ENCODE measurements at regions not wholly inside any gene's neighbourhood (a gene's known extent, or its start where the extent isn't known, plus 50 kb on each side); places are given as distances from the start of the nearest gene placed in this dataset.

DNA sequence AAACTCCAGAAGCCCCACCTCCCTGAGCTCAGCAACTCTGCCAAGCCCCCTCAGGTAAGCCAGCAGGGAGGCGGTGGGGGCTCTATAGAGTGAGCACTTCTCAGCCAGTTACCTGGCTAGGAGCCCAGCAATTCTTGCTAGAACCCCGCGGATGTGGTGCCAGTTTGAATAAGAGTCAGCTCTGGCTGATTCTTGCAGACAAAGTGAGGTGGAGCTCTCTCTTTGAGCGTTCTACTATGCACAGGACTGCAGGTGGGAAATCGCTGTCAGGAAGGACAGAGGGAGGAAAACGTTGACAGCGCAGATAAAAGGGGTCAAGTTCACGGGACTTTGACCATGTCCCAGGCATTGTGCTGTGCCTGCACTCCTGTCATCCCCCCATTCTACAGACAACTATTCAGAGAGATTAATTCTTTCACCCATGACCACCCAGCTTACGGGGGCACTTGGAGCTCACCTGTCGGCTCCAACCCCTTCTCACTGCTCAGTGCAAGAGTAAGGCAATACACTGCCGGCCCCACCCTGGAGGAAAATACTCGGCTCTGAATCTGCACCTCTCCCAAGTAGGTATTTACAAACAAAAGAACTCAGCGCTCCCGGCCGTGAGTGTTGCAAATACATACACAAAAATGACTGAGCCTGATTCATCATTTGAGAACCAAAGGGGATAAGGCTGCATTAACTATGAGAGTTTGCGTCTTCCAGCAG is 92.9 kb downstream of the ANKRD60 start:
- 10 to 21% (median 14%) methylated on average over 16 of the region's 16 CpGs for WGBS, 3 donors
- Histone ChIP-seq H3K4me1 (ENCODE audit: control insufficient read depth in 3 of 3, insufficient read depth in 2 of 3, low read depth in 1 of 3, low read length in 2 of 3) (peaks cover 0 to 7% (median 0%) of the 10 kb centered on the region in 3 donors), H3K27me3 (ENCODE audit: control insufficient read depth in 3 of 3, insufficient read depth in 3 of 3, low read length in 3 of 3) (peaks cover 0 to 13% (median 0%) of the 10 kb centered on the region in 3 donors), H3K4me3 (ENCODE audit: low read depth in 1 of 3, low read length in 3 of 3) (no peak overlapping the region), H3K9me3 (ENCODE audit: control insufficient read depth in 2 of 2, insufficient read depth in 1 of 2, low read depth in 1 of 2, low read length in 1 of 2) (no peaks in the 10 kb centered on the region), H3K27ac (ENCODE audit: low read depth in 1 of 3, low read length in 2 of 3) (no peak overlapping the region), H3K36me3 (ENCODE audit: control insufficient read depth in 3 of 3, insufficient read depth in 2 of 3, low read depth in 1 of 3, low read length in 3 of 3) (no peaks in the 10 kb centered on the region)
- peak in 1 of 2 donors; percentile 9 for DNase-seq
- FAIRE-seq: no peak

DNA sequence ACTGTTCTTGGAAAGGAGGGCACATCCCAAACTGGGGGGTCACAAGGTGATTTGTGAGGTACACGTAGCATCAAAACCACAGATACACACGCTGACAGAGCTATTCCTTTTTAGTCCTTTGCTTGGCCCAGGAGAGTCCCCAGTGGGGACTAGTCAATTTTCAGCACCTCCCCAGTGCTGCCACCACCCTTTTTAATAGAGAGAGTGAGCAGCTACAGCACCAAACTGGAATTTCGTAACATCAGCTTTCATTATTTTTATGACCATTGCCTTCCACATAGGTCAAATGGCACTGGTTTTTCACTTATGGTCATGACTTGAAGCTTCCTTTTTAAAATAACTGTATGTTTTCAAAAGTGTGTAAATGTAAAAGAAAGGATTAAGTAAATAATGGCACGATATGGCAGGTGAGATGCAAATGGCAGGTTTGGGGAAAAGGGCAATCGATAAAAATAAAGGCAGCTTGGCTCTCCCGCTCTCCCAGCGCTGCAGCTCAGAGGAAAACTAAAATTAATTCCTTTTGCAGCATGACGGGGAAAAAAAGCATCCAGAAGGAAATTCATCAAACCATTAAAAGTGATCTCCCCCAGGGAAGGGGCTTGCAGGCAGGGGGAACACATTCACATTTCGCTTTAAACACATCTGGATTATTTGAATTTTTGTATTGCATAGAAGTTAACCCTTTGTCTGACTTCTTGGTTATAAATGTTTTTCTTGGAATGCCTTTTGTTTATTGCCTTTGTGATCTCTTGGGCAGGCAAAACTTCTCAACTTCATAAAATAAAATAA is 95.2 kb downstream of the ANKRD60 start:
- FAIRE-seq (no peak), DNase-seq (no peak)
- H3K4me1 ChIP-seq (ENCODE audit: control insufficient read depth in 3 of 3, insufficient read depth in 2 of 3, low read depth in 1 of 3, low read length in 2 of 3): peaks cover 0 to 7% (median 0%) of the 10 kb centered on the region in 3 donors
- H3K4me3 ChIP-seq (ENCODE audit: low read depth in 1 of 3, low read length in 3 of 3): no peak overlapping the region
- H3K27ac ChIP-seq (ENCODE audit: low read depth in 1 of 3, low read length in 2 of 3): no peak overlapping the region
- H3K36me3 ChIP-seq (ENCODE audit: control insufficient read depth in 3 of 3, insufficient read depth in 2 of 3, low read depth in 1 of 3, low read length in 3 of 3): no peaks in the 10 kb centered on the region
- no peaks in the 10 kb centered on the region for H3K9me3 ChIP-seq (ENCODE audit: control insufficient read depth in 2 of 2, insufficient read depth in 1 of 2, low read depth in 1 of 2, low read length in 1 of 2)
- WGBS, 3 donors: 69 to 73% (median 71%) methylated on average over 9 of the region's 9 CpGs
- peaks cover 0 to 17% (median 0%) of the 10 kb centered on the region in 3 donors for H3K27me3 ChIP-seq (ENCODE audit: control insufficient read depth in 3 of 3, insufficient read depth in 3 of 3, low read length in 3 of 3)

DNA sequence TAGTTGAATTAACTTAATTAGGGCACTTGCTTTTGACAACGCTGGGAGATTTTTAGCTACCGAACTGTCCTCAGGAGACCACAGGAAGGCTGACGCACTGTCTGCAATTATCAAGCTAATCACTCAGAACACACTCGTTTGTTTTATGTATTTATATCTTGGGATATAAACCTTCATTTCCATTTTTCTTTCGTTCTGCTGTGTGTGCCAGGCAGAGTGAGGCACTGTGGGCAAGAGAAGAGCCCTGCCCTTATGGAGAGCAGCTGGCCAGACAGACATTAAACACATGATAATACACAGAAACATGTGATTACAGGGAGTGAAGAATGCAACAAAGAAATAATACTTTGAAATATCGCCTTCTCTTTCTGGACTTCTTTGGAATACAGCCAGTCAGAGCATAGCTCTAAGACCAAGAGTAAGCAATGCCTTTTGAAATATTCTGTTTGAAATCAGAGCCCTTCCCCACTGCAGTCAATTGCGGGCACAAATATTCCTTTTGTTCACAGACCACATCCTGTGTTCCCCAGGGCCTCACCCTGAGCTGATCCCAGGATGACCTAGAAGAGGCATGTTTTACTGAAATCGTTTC is 96.8 kb downstream of the ANKRD60 start:
- Histone ChIP-seq H3K27me3 (ENCODE audit: control insufficient read depth in 3 of 3, insufficient read depth in 3 of 3, low read length in 3 of 3) (peaks cover 0 to 11% (median 0%) of the 10 kb centered on the region in 3 donors), H3K4me1 (ENCODE audit: control insufficient read depth in 3 of 3, insufficient read depth in 2 of 3, low read depth in 1 of 3, low read length in 2 of 3) (peaks cover 0 to 7% (median 0%) of the 10 kb centered on the region in 3 donors), H3K36me3 (ENCODE audit: control insufficient read depth in 3 of 3, insufficient read depth in 2 of 3, low read depth in 1 of 3, low read length in 3 of 3) (no peaks in the 10 kb centered on the region), H3K27ac (ENCODE audit: low read depth in 1 of 3, low read length in 2 of 3) (no peak overlapping the region), H3K4me3 (ENCODE audit: low read depth in 1 of 3, low read length in 3 of 3) (no peak overlapping the region), H3K9me3 (ENCODE audit: control insufficient read depth in 2 of 2, insufficient read depth in 1 of 2, low read depth in 1 of 2, low read length in 1 of 2) (no peaks in the 10 kb centered on the region)
- WGBS, 3 donors: 20 to 32% (median 22%) methylated on average over 8 of the region's 8 CpGs
- DNase-seq (peak in 1 of 2 donors; percentile 2), FAIRE-seq (no peak)

- 23 to 53% (median 50%) methylated on average over 8 of the region's 8 CpGs for WGBS, 3 donors
- H3K36me3 ChIP-seq (ENCODE audit: control insufficient read depth in 3 of 3, insufficient read depth in 2 of 3, low read depth in 1 of 3, low read length in 3 of 3): no peaks in the 10 kb centered on the region
- no peak overlapping the region for H3K27ac ChIP-seq (ENCODE audit: low read depth in 1 of 3, low read length in 2 of 3)
- FAIRE-seq (no peak), DNase-seq (no peak)
- no peaks in the 10 kb centered on the region for H3K9me3 ChIP-seq (ENCODE audit: control insufficient read depth in 2 of 2, insufficient read depth in 1 of 2, low read depth in 1 of 2, low read length in 1 of 2)
- peaks cover 0 to 7% (median 0%) of the 10 kb centered on the region in 3 donors for H3K4me1 ChIP-seq (ENCODE audit: control insufficient read depth in 3 of 3, insufficient read depth in 2 of 3, low read depth in 1 of 3, low read length in 2 of 3)
- H3K4me3 ChIP-seq (ENCODE audit: low read depth in 1 of 3, low read length in 3 of 3): no peak overlapping the region
- peaks cover 0 to 11% (median 0%) of the 10 kb centered on the region in 3 donors for H3K27me3 ChIP-seq (ENCODE audit: control insufficient read depth in 3 of 3, insufficient read depth in 3 of 3, low read length in 3 of 3)
Measured at GRCh38 chr20:58131151-58131550, 97.3 kb downstream of the ANKRD60 start.

GRCh38 chr20:58130581-58130980 is 97.9 kb downstream of the ANKRD60 start:
- no peaks in the 10 kb centered on the region for H3K9me3 ChIP-seq (ENCODE audit: control insufficient read depth in 2 of 2, insufficient read depth in 1 of 2, low read depth in 1 of 2, low read length in 1 of 2)
- 73 to 77% (median 74%) methylated on average over 14 of the region's 14 CpGs for WGBS, 3 donors
- FAIRE-seq: no peak
- H3K27me3 ChIP-seq (ENCODE audit: control insufficient read depth in 3 of 3, insufficient read depth in 3 of 3, low read length in 3 of 3): peaks cover 0 to 9% (median 0%) of the 10 kb centered on the region in 3 donors
- peaks cover 0 to 4% (median 0%) of the 10 kb centered on the region in 3 donors for H3K4me1 ChIP-seq (ENCODE audit: control insufficient read depth in 3 of 3, insufficient read depth in 2 of 3, low read depth in 1 of 3, low read length in 2 of 3)
- H3K27ac ChIP-seq (ENCODE audit: low read depth in 1 of 3, low read length in 2 of 3): no peak overlapping the region
- no peaks in the 10 kb centered on the region for H3K36me3 ChIP-seq (ENCODE audit: control insufficient read depth in 3 of 3, insufficient read depth in 2 of 3, low read depth in 1 of 3, low read length in 3 of 3)
- no peak for DNase-seq
- H3K4me3 ChIP-seq (ENCODE audit: low read depth in 1 of 3, low read length in 3 of 3): no peak overlapping the region

DNA sequence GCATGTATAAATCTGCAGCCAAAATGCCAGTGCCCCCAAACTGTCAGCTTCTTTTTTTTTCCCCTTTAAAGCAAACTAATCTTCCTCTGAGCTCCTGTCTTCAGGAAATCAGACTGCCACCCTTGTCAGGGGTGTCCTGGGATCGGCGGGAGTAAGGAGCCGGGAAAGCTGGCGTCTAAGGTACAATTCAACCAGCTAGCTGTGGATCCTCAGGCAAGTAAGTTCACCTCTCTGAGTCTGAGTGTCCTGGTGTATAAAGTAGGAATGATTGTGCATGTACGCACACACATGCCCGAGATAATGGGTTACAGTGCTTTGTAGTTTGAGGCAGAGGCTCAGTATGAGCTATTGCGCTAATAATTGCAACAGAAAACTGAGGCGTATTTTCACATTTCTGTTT is 98.3 kb downstream of the ANKRD60 start:
- peak overlapping the region in 1 of 3 donors; percentile 19 for H3K27ac ChIP-seq (ENCODE audit: low read depth in 1 of 3, low read length in 2 of 3)
- no peak for FAIRE-seq
- WGBS, 3 donors: 85 to 91% (median 88%) methylated on average over 8 of the region's 8 CpGs

DNA sequence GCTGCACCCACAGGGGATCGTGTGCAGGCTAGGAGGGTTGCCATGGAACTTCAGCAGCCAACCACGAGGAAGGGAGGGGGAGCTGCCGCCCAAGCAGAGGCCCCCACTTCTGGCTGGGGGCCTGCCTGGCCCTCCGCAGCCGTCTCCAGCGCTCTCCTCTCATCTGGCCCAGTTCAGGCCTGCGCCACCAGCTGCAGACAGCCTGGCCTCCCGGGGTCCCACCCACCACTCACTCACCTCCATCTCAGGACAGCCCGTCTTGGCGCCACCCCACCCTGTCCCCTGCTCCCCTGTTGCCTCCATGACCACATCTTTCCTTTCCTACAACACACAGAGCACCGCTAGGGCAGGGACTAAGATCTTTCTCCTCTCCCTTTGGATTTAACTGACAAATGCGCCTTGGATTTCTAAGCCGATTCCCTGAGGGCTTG is 98.7 kb downstream of the ANKRD60 start:
- H3K36me3 ChIP-seq (ENCODE audit: control insufficient read depth in 3 of 3, insufficient read depth in 2 of 3, low read depth in 1 of 3, low read length in 3 of 3): no peaks in the 10 kb centered on the region
- no peak overlapping the region for H3K27ac ChIP-seq (ENCODE audit: low read depth in 1 of 3, low read length in 2 of 3)
- H3K27me3 ChIP-seq (ENCODE audit: control insufficient read depth in 3 of 3, insufficient read depth in 3 of 3, low read length in 3 of 3): peaks cover 0 to 6% (median 0%) of the 10 kb centered on the region in 3 donors
- no peak overlapping the region for H3K4me3 ChIP-seq (ENCODE audit: low read depth in 1 of 3, low read length in 3 of 3)
- FAIRE-seq: no peak
- WGBS, 3 donors: 59 to 67% (median 65%) methylated on average over 13 of the region's 13 CpGs
- no peak for DNase-seq
- H3K4me1 ChIP-seq (ENCODE audit: control insufficient read depth in 3 of 3, insufficient read depth in 2 of 3, low read depth in 1 of 3, low read length in 2 of 3): no peaks in the 10 kb centered on the region
- peaks cover 0 to 6% of the 10 kb centered on the region in 2 donors for H3K9me3 ChIP-seq (ENCODE audit: control insufficient read depth in 2 of 2, insufficient read depth in 1 of 2, low read depth in 1 of 2, low read length in 1 of 2)

More for the DNA sequence above, 98.3 kb downstream of the ANKRD60 start:
- Histone ChIP-seq H3K4me1 (ENCODE audit: control insufficient read depth in 3 of 3, insufficient read depth in 2 of 3, low read depth in 1 of 3, low read length in 2 of 3) (no peaks in the 10 kb centered on the region), H3K9me3 (ENCODE audit: control insufficient read depth in 2 of 2, insufficient read depth in 1 of 2, low read depth in 1 of 2, low read length in 1 of 2) (peaks cover 0 to 3% of the 10 kb centered on the region in 2 donors), H3K27me3 (ENCODE audit: control insufficient read depth in 3 of 3, insufficient read depth in 3 of 3, low read length in 3 of 3) (peaks cover 0 to 6% (median 0%) of the 10 kb centered on the region in 3 donors), H3K4me3 (ENCODE audit: low read depth in 1 of 3, low read length in 3 of 3) (no peak overlapping the region), H3K36me3 (ENCODE audit: control insufficient read depth in 3 of 3, insufficient read depth in 2 of 3, low read depth in 1 of 3, low read length in 3 of 3) (no peaks in the 10 kb centered on the region)
- DNase-seq: no peak

Measured in small intestine (tissue), 7 donors.